Cardiac fibroblast (primary cell): ENCODE measurements at regions not wholly inside any gene's neighbourhood (a gene's known extent, or its start where the extent isn't known, plus 50 kb on each side); places are given as distances from the start of the nearest gene placed in this dataset.

ENCODE experiments used
- DNase-seq, 2 donors: peaks; one replicate each; pipeline versions ENCODE4 v3.0.0 to v3.0.0-alpha.2; 2010; ENCODE audit warnings: low read depth in 2 of 2
- H3K4me3 ChIP-seq, 2 donors: replicated peaks in 1 of 2; 1 replicate in 1 of 2; 2 replicates in 1 of 2; pipeline ENCODE4 v1.5.1; 2011; ENCODE audit warnings: low read depth in 2 of 2, low read length in 2 of 2, mild to moderate bottlenecking in 2 of 2, moderate library complexity in 1 of 2
- CTCF ChIP-seq: IDR thresholded peaks from one replicate; pipeline ENCODE4 v1.5.1; 2011; ENCODE audit warnings: low read depth, mild to moderate bottlenecking, low read length, inconsistent platforms

- no peak for TF ChIP-seq CTCF
- DNase-seq: no peak
- H3K4me3 ChIP-seq: no peak overlapping the region
Observed at GRCh38 chr2:78420132-78420531, 605.4 kb upstream of the REG3G start.

- H3K4me3 ChIP-seq: no peak overlapping the region
- no peak for DNase-seq
- no peak for TF ChIP-seq CTCF
Observed at GRCh38 chr2:78423631-78424030, 601.9 kb upstream of the REG3G start.

GRCh38 chr2:78427170-78427569 lies 598.3 kb upstream of the REG3G start:
- no peak for DNase-seq
- no peak overlapping the region for H3K4me3 ChIP-seq
- TF ChIP-seq CTCF: no peak

- no peak overlapping the region for H3K4me3 ChIP-seq
- no peak for DNase-seq
- TF ChIP-seq CTCF: no peak
Observed at GRCh38 chr2:78431241-78431640, 594.3 kb upstream of the REG3G start.

- no peak for TF ChIP-seq CTCF
- no peak for DNase-seq
- no peak overlapping the region for H3K4me3 ChIP-seq
Observed at GRCh38 chr2:78439122-78439521, 586.4 kb upstream of the REG3G start.

- H3K4me3 ChIP-seq: no peak overlapping the region
- no peak for TF ChIP-seq CTCF
- no peak for DNase-seq
Observed at GRCh38 chr2:78455586-78455985, 569.9 kb upstream of the REG3G start.

GRCh38 chr2:78457269-78457668 lies 568.2 kb upstream of the REG3G start:
- no peak overlapping the region for H3K4me3 ChIP-seq
- DNase-seq: no peak
- no peak for TF ChIP-seq CTCF
